ENCODE measurements at regions not wholly inside any gene's neighbourhood (a gene's known extent, or its start where the extent isn't known, plus 50 kb on each side); places are given as distances from the start of the nearest gene placed in this dataset.

GRCh38 chr9:17978773-17979172 is 399.9 kb downstream of the SH3GL2 start:
- no peak for DNase-seq

- DNase-seq = no peak
Observed at GRCh38 chr9:17986595-17986994, 407.7 kb downstream of the SH3GL2 start.

GRCh38 chr9:17987189-17987588 is 408.3 kb downstream of the SH3GL2 start:
- no peak for DNase-seq

- no peak for DNase-seq
Observed at GRCh38 chr9:17988489-17988888, 409.6 kb downstream of the SH3GL2 start.

GRCh38 chr9:17990602-17991001 is 411.7 kb downstream of the SH3GL2 start:
- DNase-seq = no peak

GRCh38 chr9:17993024-17993423 is 414.2 kb downstream of the SH3GL2 start:
- DNase-seq = no peak

GRCh38 chr9:17994695-17995425 is 416.0 kb downstream of the SH3GL2 start:
- no peak for DNase-seq

GRCh38 chr9:17996728-17997127 is 417.9 kb downstream of the SH3GL2 start:
- no peak for DNase-seq

- DNase-seq = no peak
Observed at GRCh38 chr9:18002718-18003438, 424.0 kb downstream of the SH3GL2 start.

GRCh38 chr9:18006591-18006990 is 427.7 kb downstream of the SH3GL2 start:
- DNase-seq = no peak

- no peak for DNase-seq
Observed at GRCh38 chr9:18007621-18008020, 428.8 kb downstream of the SH3GL2 start.

- no peak for DNase-seq
Observed at GRCh38 chr9:18009902-18010301, 431.0 kb downstream of the SH3GL2 start.

GRCh38 chr9:18010492-18010891 is 431.6 kb downstream of the SH3GL2 start:
- no peak for DNase-seq

GRCh38 chr9:18012170-18012569 is 433.3 kb downstream of the SH3GL2 start:
- DNase-seq = no peak

- no peak for DNase-seq
Observed at GRCh38 chr9:18014556-18014955, 435.7 kb downstream of the SH3GL2 start.

GRCh38 chr9:18015116-18015515 is 436.2 kb downstream of the SH3GL2 start:
- no peak for DNase-seq

- no peak for DNase-seq
Observed at GRCh38 chr9:18017136-18017535, 438.3 kb downstream of the SH3GL2 start.

- no peak for DNase-seq
Observed at GRCh38 chr9:18018221-18018620, 439.4 kb downstream of the SH3GL2 start.

- no peak for DNase-seq
Observed at GRCh38 chr9:18018661-18019060, 439.8 kb downstream of the SH3GL2 start.

GRCh38 chr9:18020121-18020745 is 441.4 kb downstream of the SH3GL2 start:
- DNase-seq = no peak

- DNase-seq = no peak
Observed at GRCh38 chr9:18022642-18023041, 443.8 kb downstream of the SH3GL2 start.

- DNase-seq = no peak
Observed at GRCh38 chr9:18023332-18023731, 444.5 kb downstream of the SH3GL2 start.

GRCh38 chr9:18032636-18033035 is 441.3 kb upstream of the ADAMTSL1 start:
- DNase-seq = no peak
